HEK293 (cell line): ENCODE measurements at regions not wholly inside any gene's neighbourhood (a gene's known extent, or its start where the extent isn't known, plus 50 kb on each side); places are given as distances from the start of the nearest gene placed in this dataset.

Source experiments
- CTCF ChIA-PET: fragments of 350-600 bp; formaldehyde crosslinking; extraction: SDS; loops from one replicate; lab custom pipeline; 2021; ENCODE audit warnings: antibody characterized with exemption; lab: Yijun Ruan, JAX
- POLR2A ChIA-PET: fragments of 300-600 bp; formaldehyde crosslinking; extraction: SDS; loops from one replicate; lab custom pipeline; 2020; ENCODE audit warnings: antibody characterized with exemption, inconsistent platforms; lab: Yijun Ruan, JAX
- H3K27ac ChIP-seq: fragments of 200-500 bp; sonication (Bioruptor generic); 2 replicates; pipeline ENCODE4 v1.5.1; 2014; ENCODE audit warnings: low read depth, low read length, control low read depth, inconsistent platforms; ENCODE audit errors: extremely low read depth
- H3K36me3 ChIP-seq, 2 experiments: fragments of 200-500 bp in 1 of 2; sonication (Bioruptor generic) in 1 of 2; 1 replicate in 1 of 2; 2 replicates in 1 of 2; pipeline ENCODE4 v1.5.1; 2014 to 2017; ENCODE audit warnings: inconsistent platforms in 2 of 2, low read length in 2 of 2; ENCODE audit not compliant: control insufficient read depth in 2 of 2, insufficient read depth in 1 of 2
- H3K4me1 ChIP-seq: fragments of 200-500 bp; sonication (Bioruptor generic); 2 replicates; pipeline ENCODE4 v1.5.1; 2014; ENCODE audit warnings: mild to moderate bottlenecking, low read length, inconsistent platforms; ENCODE audit not compliant: control insufficient read depth, insufficient read depth
- H3K4me3 ChIP-seq: 2 replicates; pipeline ENCODE4 v1.5.1; 2011; ENCODE audit warnings: low read depth, mild to moderate bottlenecking, control low read depth, low read length, moderate library complexity
- H3K9me3 ChIP-seq: fragments of 200-500 bp; sonication (Bioruptor generic); 2 replicates; pipeline ENCODE4 v1.5.1; 2014; ENCODE audit warnings: low read depth, low read length, inconsistent platforms; ENCODE audit not compliant: control insufficient read depth, insufficient read depth
- GFI1B ChIP-seq: fragments of 450-650 bp; formaldehyde crosslinking; IDR thresholded peaks from 2 replicates; pipeline ENCODE4 v1.5.1; 2016; ENCODE audit warnings: missing biosample characterization, missing genetic modification characterization
- GLI4 ChIP-seq: fragments of 450-650 bp; formaldehyde crosslinking; IDR thresholded peaks from 2 replicates; pipeline ENCODE4 v1.5.1; 2016; ENCODE audit warnings: missing biosample characterization, missing genetic modification characterization
- IKZF3 ChIP-seq: fragments of 450-650 bp; IDR thresholded peaks from 2 replicates; pipeline ENCODE4 v1.5.0; 2018; ENCODE audit warnings: missing biosample characterization, mild to moderate bottlenecking, missing genetic modification characterization, moderate library complexity
- KLF10 ChIP-seq: fragments of 450-650 bp; IDR thresholded peaks from 2 replicates; pipeline ENCODE4 v1.5.1; 2018; ENCODE audit warnings: missing biosample characterization, mild to moderate bottlenecking, missing genetic modification characterization
- ZBTB17 ChIP-seq: fragments of 450-650 bp; formaldehyde crosslinking; IDR thresholded peaks from 2 replicates; pipeline ENCODE4 v1.5.1; 2016; ENCODE audit warnings: missing biosample characterization, missing genetic modification characterization
- ZBTB21 ChIP-seq: fragments of 450-650 bp; formaldehyde crosslinking; IDR thresholded peaks from 2 replicates; pipeline ENCODE4 v1.5.1; 2017; ENCODE audit warnings: missing biosample characterization, missing genetic modification characterization
- ZNF169 ChIP-seq: fragments of 450-650 bp; formaldehyde crosslinking; IDR thresholded peaks from 2 replicates; pipeline ENCODE4 v1.5.1; 2016; ENCODE audit warnings: missing biosample characterization, missing genetic modification characterization
- ZNF214 ChIP-seq: fragments of 450-650 bp; formaldehyde crosslinking; IDR thresholded peaks from 2 replicates; pipeline ENCODE4 v1.5.1; 2017; ENCODE audit warnings: missing biosample characterization, mild to moderate bottlenecking, missing genetic modification characterization, borderline replicate concordance
- ZNF223 ChIP-seq: fragments of 450-650 bp; formaldehyde crosslinking; IDR thresholded peaks from 2 replicates; pipeline ENCODE4 v1.5.1; 2016; ENCODE audit warnings: missing biosample characterization, missing genetic modification characterization
- ZNF335 ChIP-seq: fragments of 450-650 bp; formaldehyde crosslinking; conservative IDR thresholded peaks from 2 replicates; pipeline ENCODE4 v1.5.1; 2016; ENCODE audit warnings: missing biosample characterization, missing genetic modification characterization
- ZNF341 ChIP-seq: fragments of 450-650 bp; formaldehyde crosslinking; IDR thresholded peaks from 2 replicates; pipeline ENCODE4; 2016; ENCODE audit warnings: low read depth, missing biosample characterization, missing genetic modification characterization
- ZNF350 ChIP-seq: fragments of 450-650 bp; formaldehyde crosslinking; IDR thresholded peaks from 2 replicates; pipeline ENCODE4 v1.5.0; 2017; ENCODE audit warnings: missing biosample characterization, mild to moderate bottlenecking, missing genetic modification characterization
- ZNF394 ChIP-seq: fragments of 450-650 bp; formaldehyde crosslinking; IDR thresholded peaks from 2 replicates; pipeline ENCODE4 v1.5.1; 2016; ENCODE audit warnings: missing biosample characterization, missing genetic modification characterization, mild to moderate bottlenecking, moderate library complexity, borderline replicate concordance
- ZNF510 ChIP-seq: fragments of 450-650 bp; formaldehyde crosslinking; IDR thresholded peaks from 2 replicates; pipeline ENCODE4 v1.5.1; 2018; ENCODE audit warnings: mild to moderate bottlenecking, missing genetic modification characterization, missing biosample characterization; ENCODE audit not compliant: insufficient replicate concordance
- ZNF549 ChIP-seq: fragments of 450-650 bp; IDR thresholded peaks from 2 replicates; pipeline ENCODE4 v1.5.1; 2018; ENCODE audit warnings: missing biosample characterization, missing genetic modification characterization, mild to moderate bottlenecking, inconsistent platforms, moderate library complexity
- ZNF610 ChIP-seq: fragments of 450-650 bp; formaldehyde crosslinking; IDR thresholded peaks from 2 replicates; pipeline ENCODE4 v1.5.1; 2016; ENCODE audit warnings: missing biosample characterization, missing genetic modification characterization, borderline replicate concordance
- ZNF623 ChIP-seq: fragments of 450-650 bp; formaldehyde crosslinking; IDR thresholded peaks from 2 replicates; pipeline ENCODE4 v1.5.1; 2016; ENCODE audit warnings: missing biosample characterization, missing genetic modification characterization
- ZNF654 ChIP-seq: fragments of 450-650 bp; formaldehyde crosslinking; IDR thresholded peaks from 2 replicates; pipeline ENCODE4 v1.5.1; 2016; ENCODE audit warnings: low read depth, missing biosample characterization, missing genetic modification characterization
- ZNF76 ChIP-seq: fragments of 450-650 bp; formaldehyde crosslinking; IDR thresholded peaks from 2 replicates; pipeline ENCODE4; 2016; ENCODE audit warnings: low read depth, missing biosample characterization, missing genetic modification characterization, borderline replicate concordance
- ZNF785 ChIP-seq: fragments of 450-650 bp; formaldehyde crosslinking; IDR thresholded peaks from 2 replicates; pipeline ENCODE4 v1.5.1; 2016; ENCODE audit warnings: missing biosample characterization, missing genetic modification characterization
- TF ChIP-seq, protein P1 (sequence below): fragments of 450-650 bp; IDR thresholded peaks from 2 replicates; pipeline ENCODE4 v1.5.1; 2018; ENCODE audit warnings: missing biosample characterization, mild to moderate bottlenecking, missing genetic modification characterization
- TF ChIP-seq, protein P2 (sequence below): fragments of 450-650 bp; formaldehyde crosslinking; IDR thresholded peaks from 2 replicates; pipeline ENCODE4 v1.5.1; 2016; ENCODE audit warnings: missing biosample characterization, missing genetic modification characterization
- TF ChIP-seq, protein P3 (sequence below): fragments of 450-650 bp; formaldehyde crosslinking; IDR thresholded peaks from 2 replicates; pipeline ENCODE4 v1.5.1; 2016; ENCODE audit warnings: missing biosample characterization, missing genetic modification characterization, borderline replicate concordance
- TF ChIP-seq, protein P4 (sequence below): fragments of 450-650 bp; formaldehyde crosslinking; IDR thresholded peaks from 2 replicates; pipeline ENCODE4 v1.5.1; 2017; ENCODE audit warnings: missing biosample characterization, missing genetic modification characterization

DNA sequence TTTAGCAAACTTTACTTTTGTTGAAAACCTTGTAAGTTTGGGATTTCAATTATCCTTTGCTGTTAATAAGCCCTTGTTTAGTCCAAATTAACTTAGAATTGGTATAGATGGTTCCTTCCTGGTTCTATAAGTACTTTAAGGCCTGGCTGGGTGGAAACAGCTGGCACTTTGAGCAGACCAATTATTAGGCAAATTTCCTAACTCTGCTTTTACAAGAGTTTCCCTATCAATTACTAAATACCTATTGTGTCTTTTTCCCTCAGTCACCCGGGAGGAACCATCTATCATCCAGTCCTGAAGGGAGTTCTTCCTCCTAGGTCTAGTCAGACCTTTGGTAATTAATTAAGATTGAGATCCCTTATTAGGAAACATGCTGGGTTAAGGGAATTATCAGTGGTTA is 138.0 kb downstream of the SLC38A6 start:
- POLR2A ChIA-PET, result no interaction called here
- Histone ChIP-seq H3K36me3 (no peaks in the 10 kb centered on the region), H3K4me3 (no peak overlapping the region), H3K4me1 (no peaks in the 10 kb centered on the region), H3K27ac (no peak overlapping the region)
- TF ChIP-seq, protein P1, sequence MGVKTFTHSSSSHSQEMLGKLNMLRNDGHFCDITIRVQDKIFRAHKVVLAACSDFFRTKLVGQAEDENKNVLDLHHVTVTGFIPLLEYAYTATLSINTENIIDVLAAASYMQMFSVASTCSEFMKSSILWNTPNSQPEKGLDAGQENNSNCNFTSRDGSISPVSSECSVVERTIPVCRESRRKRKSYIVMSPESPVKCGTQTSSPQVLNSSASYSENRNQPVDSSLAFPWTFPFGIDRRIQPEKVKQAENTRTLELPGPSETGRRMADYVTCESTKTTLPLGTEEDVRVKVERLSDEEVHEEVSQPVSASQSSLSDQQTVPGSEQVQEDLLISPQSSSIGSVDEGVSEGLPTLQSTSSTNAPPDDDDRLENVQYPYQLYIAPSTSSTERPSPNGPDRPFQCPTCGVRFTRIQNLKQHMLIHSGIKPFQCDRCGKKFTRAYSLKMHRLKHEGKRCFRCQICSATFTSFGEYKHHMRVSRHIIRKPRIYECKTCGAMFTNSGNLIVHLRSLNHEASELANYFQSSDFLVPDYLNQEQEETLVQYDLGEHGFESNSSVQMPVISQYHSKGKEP (tag by site-specific recombination), result no peak
- no peak for TF ChIP-seq ZBTB17 (tag by site-specific recombination)
- TF ChIP-seq KLF10, result no peak
- TF ChIP-seq GFI1B (tag by site-specific recombination), result no peak
- no peak for TF ChIP-seq ZNF169 (tag by site-specific recombination)
- no peak for TF ChIP-seq ZNF223 (tag by site-specific recombination)
- TF ChIP-seq ZNF610, result no peak
- no peak for TF ChIP-seq ZNF510
- no peak for TF ChIP-seq ZNF785 (tag by site-specific recombination)
- TF ChIP-seq ZNF549 (tag by site-specific recombination), result no peak
- TF ChIP-seq ZNF214 (tag by site-specific recombination), result no peak
- no peak for TF ChIP-seq ZNF654 (tag by site-specific recombination)
- TF ChIP-seq ZNF341 (tag by site-specific recombination), result no peak
- TF ChIP-seq ZNF76 (tag by site-specific recombination), result no peak
- TF ChIP-seq GLI4 (tag by site-specific recombination), result no peak
- TF ChIP-seq, protein P2, sequence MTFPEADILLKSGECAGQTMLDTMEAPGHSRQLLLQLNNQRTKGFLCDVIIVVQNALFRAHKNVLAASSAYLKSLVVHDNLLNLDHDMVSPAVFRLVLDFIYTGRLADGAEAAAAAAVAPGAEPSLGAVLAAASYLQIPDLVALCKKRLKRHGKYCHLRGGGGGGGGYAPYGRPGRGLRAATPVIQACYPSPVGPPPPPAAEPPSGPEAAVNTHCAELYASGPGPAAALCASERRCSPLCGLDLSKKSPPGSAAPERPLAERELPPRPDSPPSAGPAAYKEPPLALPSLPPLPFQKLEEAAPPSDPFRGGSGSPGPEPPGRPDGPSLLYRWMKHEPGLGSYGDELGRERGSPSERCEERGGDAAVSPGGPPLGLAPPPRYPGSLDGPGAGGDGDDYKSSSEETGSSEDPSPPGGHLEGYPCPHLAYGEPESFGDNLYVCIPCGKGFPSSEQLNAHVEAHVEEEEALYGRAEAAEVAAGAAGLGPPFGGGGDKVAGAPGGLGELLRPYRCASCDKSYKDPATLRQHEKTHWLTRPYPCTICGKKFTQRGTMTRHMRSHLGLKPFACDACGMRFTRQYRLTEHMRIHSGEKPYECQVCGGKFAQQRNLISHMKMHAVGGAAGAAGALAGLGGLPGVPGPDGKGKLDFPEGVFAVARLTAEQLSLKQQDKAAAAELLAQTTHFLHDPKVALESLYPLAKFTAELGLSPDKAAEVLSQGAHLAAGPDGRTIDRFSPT (tag by site-specific recombination), result no peak
- no peak for TF ChIP-seq ZBTB21
- TF ChIP-seq, all 188 proteins: peak for 0
- CTCF ChIA-PET, result no interaction called here
- no peaks in the 10 kb centered on the region for H3K9me3 ChIP-seq

DNA sequence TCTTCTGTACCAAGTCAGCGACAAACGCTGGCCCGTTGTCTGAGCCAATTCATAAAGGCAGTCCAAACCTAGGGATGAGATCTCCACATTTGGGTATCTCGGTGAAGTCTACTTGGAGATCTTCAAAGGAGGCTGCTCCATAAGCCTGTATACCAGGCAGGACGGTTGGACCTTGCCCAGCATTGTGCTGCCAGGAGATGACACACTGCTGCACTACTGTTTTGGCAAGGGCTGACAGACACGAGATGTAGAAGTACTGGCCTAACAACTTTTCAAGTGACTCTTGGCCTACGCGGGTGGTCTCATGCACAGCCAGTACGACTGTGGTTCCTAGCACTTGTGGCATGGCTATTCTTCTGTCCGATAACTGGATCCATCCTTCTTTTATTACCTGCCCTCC is 135.3 kb downstream of the SLC38A6 start:
- ChIA-PET CTCF (no interaction called here), POLR2A (no interaction called here)
- Histone ChIP-seq H3K4me3 (no peak overlapping the region), H3K36me3 (no peaks in the 10 kb centered on the region), H3K27ac (no peak overlapping the region), H3K9me3 (no peaks in the 10 kb centered on the region), H3K4me1 (no peaks in the 10 kb centered on the region)
- no peak for TF ChIP-seq ZNF335 (tag by site-specific recombination)
- no peak for TF ChIP-seq GFI1B (tag by site-specific recombination)
- TF ChIP-seq ZNF394 (tag by site-specific recombination), result no peak
- no peak for TF ChIP-seq IKZF3
- TF ChIP-seq, protein P3, sequence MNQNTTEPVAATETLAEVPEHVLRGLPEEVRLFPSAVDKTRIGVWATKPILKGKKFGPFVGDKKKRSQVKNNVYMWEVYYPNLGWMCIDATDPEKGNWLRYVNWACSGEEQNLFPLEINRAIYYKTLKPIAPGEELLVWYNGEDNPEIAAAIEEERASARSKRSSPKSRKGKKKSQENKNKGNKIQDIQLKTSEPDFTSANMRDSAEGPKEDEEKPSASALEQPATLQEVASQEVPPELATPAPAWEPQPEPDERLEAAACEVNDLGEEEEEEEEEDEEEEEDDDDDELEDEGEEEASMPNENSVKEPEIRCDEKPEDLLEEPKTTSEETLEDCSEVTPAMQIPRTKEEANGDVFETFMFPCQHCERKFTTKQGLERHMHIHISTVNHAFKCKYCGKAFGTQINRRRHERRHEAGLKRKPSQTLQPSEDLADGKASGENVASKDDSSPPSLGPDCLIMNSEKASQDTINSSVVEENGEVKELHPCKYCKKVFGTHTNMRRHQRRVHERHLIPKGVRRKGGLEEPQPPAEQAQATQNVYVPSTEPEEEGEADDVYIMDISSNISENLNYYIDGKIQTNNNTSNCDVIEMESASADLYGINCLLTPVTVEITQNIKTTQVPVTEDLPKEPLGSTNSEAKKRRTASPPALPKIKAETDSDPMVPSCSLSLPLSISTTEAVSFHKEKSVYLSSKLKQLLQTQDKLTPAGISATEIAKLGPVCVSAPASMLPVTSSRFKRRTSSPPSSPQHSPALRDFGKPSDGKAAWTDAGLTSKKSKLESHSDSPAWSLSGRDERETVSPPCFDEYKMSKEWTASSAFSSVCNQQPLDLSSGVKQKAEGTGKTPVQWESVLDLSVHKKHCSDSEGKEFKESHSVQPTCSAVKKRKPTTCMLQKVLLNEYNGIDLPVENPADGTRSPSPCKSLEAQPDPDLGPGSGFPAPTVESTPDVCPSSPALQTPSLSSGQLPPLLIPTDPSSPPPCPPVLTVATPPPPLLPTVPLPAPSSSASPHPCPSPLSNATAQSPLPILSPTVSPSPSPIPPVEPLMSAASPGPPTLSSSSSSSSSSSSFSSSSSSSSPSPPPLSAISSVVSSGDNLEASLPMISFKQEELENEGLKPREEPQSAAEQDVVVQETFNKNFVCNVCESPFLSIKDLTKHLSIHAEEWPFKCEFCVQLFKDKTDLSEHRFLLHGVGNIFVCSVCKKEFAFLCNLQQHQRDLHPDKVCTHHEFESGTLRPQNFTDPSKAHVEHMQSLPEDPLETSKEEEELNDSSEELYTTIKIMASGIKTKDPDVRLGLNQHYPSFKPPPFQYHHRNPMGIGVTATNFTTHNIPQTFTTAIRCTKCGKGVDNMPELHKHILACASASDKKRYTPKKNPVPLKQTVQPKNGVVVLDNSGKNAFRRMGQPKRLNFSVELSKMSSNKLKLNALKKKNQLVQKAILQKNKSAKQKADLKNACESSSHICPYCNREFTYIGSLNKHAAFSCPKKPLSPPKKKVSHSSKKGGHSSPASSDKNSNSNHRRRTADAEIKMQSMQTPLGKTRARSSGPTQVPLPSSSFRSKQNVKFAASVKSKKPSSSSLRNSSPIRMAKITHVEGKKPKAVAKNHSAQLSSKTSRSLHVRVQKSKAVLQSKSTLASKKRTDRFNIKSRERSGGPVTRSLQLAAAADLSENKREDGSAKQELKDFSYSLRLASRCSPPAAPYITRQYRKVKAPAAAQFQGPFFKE (tag by site-specific recombination), result no peak
- TF ChIP-seq ZNF623 (tag by site-specific recombination), result no peak
- TF ChIP-seq, protein P4, sequence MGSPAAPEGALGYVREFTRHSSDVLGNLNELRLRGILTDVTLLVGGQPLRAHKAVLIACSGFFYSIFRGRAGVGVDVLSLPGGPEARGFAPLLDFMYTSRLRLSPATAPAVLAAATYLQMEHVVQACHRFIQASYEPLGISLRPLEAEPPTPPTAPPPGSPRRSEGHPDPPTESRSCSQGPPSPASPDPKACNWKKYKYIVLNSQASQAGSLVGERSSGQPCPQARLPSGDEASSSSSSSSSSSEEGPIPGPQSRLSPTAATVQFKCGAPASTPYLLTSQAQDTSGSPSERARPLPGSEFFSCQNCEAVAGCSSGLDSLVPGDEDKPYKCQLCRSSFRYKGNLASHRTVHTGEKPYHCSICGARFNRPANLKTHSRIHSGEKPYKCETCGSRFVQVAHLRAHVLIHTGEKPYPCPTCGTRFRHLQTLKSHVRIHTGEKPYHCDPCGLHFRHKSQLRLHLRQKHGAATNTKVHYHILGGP (tag by site-specific recombination), result no peak
- TF ChIP-seq ZNF350 (tag by site-specific recombination), result no peak
